H9 (cell line): ENCODE measurements at regions not wholly inside any gene's neighbourhood (a gene's known extent, or its start where the extent isn't known, plus 50 kb on each side); places are given as distances from the start of the nearest gene placed in this dataset.

Source experiments
- DNase-seq: peaks from one replicate; pipeline ENCODE4 v3.0.0-alpha.2; 2017
- H2AFZ ChIP-seq: one replicate; pipeline ENCODE4 v1.6.1; 2013; ENCODE audit warnings: mild to moderate bottlenecking, low read length, control low read depth, moderate library complexity
- H2AK5ac ChIP-seq: 2 replicates; pipeline ENCODE4 v1.6.1; 2013; ENCODE audit warnings: low read length, control low read depth, mixed read lengths; ENCODE audit not compliant: insufficient read length
- H2BK120ac ChIP-seq: one replicate; pipeline ENCODE4 v1.6.1; 2013; ENCODE audit warnings: low read depth, mild to moderate bottlenecking, low read length, control low read depth, inconsistent platforms; ENCODE audit not compliant: poor library complexity, severe bottlenecking
- H2BK12ac ChIP-seq: 2 replicates; pipeline ENCODE4 v1.6.1; 2013; ENCODE audit warnings: low read length, control low read depth, mixed read lengths, low read depth; ENCODE audit not compliant: insufficient read length
- H2BK15ac ChIP-seq: 2 replicates; pipeline ENCODE4 v1.6.1; 2013; ENCODE audit warnings: low read depth, low read length, control low read depth
- H2BK20ac ChIP-seq: one replicate; pipeline ENCODE4 v1.6.1; 2013; ENCODE audit warnings: low read depth, mild to moderate bottlenecking, low read length, control low read depth, inconsistent platforms; ENCODE audit not compliant: poor library complexity, severe bottlenecking
- H2BK5ac ChIP-seq: 2 replicates; pipeline ENCODE4 v1.6.1; 2013; ENCODE audit warnings: low read length, control low read depth, mixed read lengths; ENCODE audit not compliant: insufficient read length
- H3K14ac ChIP-seq: 2 replicates; pipeline ENCODE4 v1.6.1; 2013; ENCODE audit warnings: low read length, control low read depth; ENCODE audit not compliant: insufficient read depth
- H3K18ac ChIP-seq: 2 replicates; pipeline ENCODE4 v1.6.1; 2013; ENCODE audit warnings: low read depth, mild to moderate bottlenecking, mixed read lengths, low read length, control low read depth; ENCODE audit not compliant: insufficient read length
- H3K23ac ChIP-seq: 2 replicates; pipeline ENCODE4 v1.6.1; 2013; ENCODE audit warnings: low read length, control low read depth, mixed read lengths, low read depth; ENCODE audit not compliant: insufficient read length
- H3K23me2 ChIP-seq: 2 replicates; pipeline ENCODE4 v1.6.1; 2013; ENCODE audit warnings: low read depth, mild to moderate bottlenecking, mixed read lengths, low read length, control low read depth; ENCODE audit not compliant: insufficient read length, poor library complexity, severe bottlenecking
- H3K27ac ChIP-seq: 2 replicates; pipeline ENCODE4 v1.5.1; 2013; ENCODE audit warnings: low read length, control low read depth, mixed read lengths, low read depth; ENCODE audit not compliant: insufficient read length
- H3K27me3 ChIP-seq: 2 replicates; pipeline ENCODE4 v1.6.1; 2013; ENCODE audit warnings: low read length, control low read depth, inconsistent platforms; ENCODE audit not compliant: insufficient read depth
- H3K4ac ChIP-seq: 2 replicates; pipeline ENCODE4 v1.6.1; 2013; ENCODE audit warnings: low read depth, mild to moderate bottlenecking, control low read depth, inconsistent platforms, low read length, moderate library complexity
- H3K4me1 ChIP-seq: 2 replicates; pipeline ENCODE4 v1.6.1; 2013; ENCODE audit warnings: low read length, control low read depth, inconsistent platforms; ENCODE audit not compliant: insufficient read depth
- H3K4me2 ChIP-seq: 2 replicates; pipeline ENCODE4 v1.6.1; 2013; ENCODE audit warnings: low read length, control low read depth, mixed read lengths; ENCODE audit not compliant: insufficient read length, insufficient read depth
- H3K56ac ChIP-seq: 2 replicates; pipeline ENCODE4 v1.6.1; 2013; ENCODE audit warnings: low read depth, mild to moderate bottlenecking, mixed read lengths, low read length, control low read depth; ENCODE audit not compliant: insufficient read length
- H3K79me1 ChIP-seq: 2 replicates; pipeline ENCODE4 v1.6.1; 2013; ENCODE audit warnings: low read depth, mild to moderate bottlenecking, moderate library complexity, low read length, control low read depth, inconsistent platforms; ENCODE audit not compliant: insufficient read depth, poor library complexity, severe bottlenecking
- H3K79me2 ChIP-seq: 2 replicates; pipeline ENCODE4 v1.6.1; 2013; ENCODE audit warnings: low read length, control low read depth, inconsistent platforms; ENCODE audit not compliant: insufficient read depth
- H3K9ac ChIP-seq: 2 replicates; pipeline ENCODE4 v1.6.1; 2013; ENCODE audit warnings: low read length, control low read depth, mixed read lengths; ENCODE audit not compliant: insufficient read length; ENCODE audit errors: extremely low read depth
- H3K9me3 ChIP-seq: one replicate; pipeline ENCODE4 v1.6.1; 2013; ENCODE audit warnings: low read depth, low read length, inconsistent platforms; ENCODE audit not compliant: control insufficient read depth
- H3T11ph ChIP-seq: one replicate; pipeline ENCODE4 v1.6.1; 2013; ENCODE audit warnings: mild to moderate bottlenecking, low read length, control low read depth, inconsistent platforms
- H4K20me1 ChIP-seq: one replicate; pipeline ENCODE4 v1.6.1; 2013; ENCODE audit not compliant: control insufficient read depth, insufficient read length, insufficient read depth
- H4K5ac ChIP-seq: 2 replicates; pipeline ENCODE4 v1.6.1; 2013; ENCODE audit warnings: low read depth, mild to moderate bottlenecking, mixed read lengths, low read length, control low read depth; ENCODE audit not compliant: insufficient read length
- H4K8ac ChIP-seq: replicated peaks from 2 replicates; pipeline ENCODE4 v1.6.1; 2013; ENCODE audit warnings: low read length, control low read depth, mixed read lengths, low read depth; ENCODE audit not compliant: insufficient read length
- H4K91ac ChIP-seq: 2 replicates; pipeline ENCODE4 v1.6.1; 2013; ENCODE audit warnings: low read depth, mild to moderate bottlenecking, moderate library complexity, mixed read lengths, low read length, control low read depth; ENCODE audit not compliant: insufficient read length
- H3K27ac Mint-ChIP-seq, 3 experiments: 2 replicates in 2 of 3; 3 replicates in 1 of 3; pipeline ENCODE4 v1.8.0; 2020 to 2021; ENCODE audit warnings: mixed read lengths in 3 of 3, mild to moderate bottlenecking in 1 of 3, moderate library complexity in 1 of 3
- H3K27me3 Mint-ChIP-seq: 2 replicates; pipeline ENCODE4 v1.8.0; 2021; ENCODE audit warnings: low read depth, mild to moderate bottlenecking, moderate library complexity, mixed read lengths
- H3K36me3 Mint-ChIP-seq, 3 experiments: 2 replicates in 2 of 3; 3 replicates in 1 of 3; pipeline ENCODE4 v1.8.0; 2020 to 2021; ENCODE audit warnings: low read depth in 3 of 3, mixed read lengths in 3 of 3; ENCODE audit not compliant: insufficient read depth in 1 of 3
- H3K4me1 Mint-ChIP-seq, 2 experiments: 2 replicates each; pipeline ENCODE4 v1.8.0; 2020; ENCODE audit warnings: mixed read lengths in 2 of 2
- H3K4me3 Mint-ChIP-seq, 2 experiments: 2 replicates in 1 of 2; 3 replicates in 1 of 2; pipeline ENCODE4 v1.8.0; 2020 to 2021; ENCODE audit warnings: mild to moderate bottlenecking in 2 of 2, mixed read lengths in 2 of 2, moderate library complexity in 1 of 2
- H3K9me3 Mint-ChIP-seq, 2 experiments: 2 replicates in 1 of 2; 3 replicates in 1 of 2; pipeline ENCODE4 v1.8.0; 2020; ENCODE audit warnings: mild to moderate bottlenecking in 2 of 2, mixed read lengths in 2 of 2, moderate library complexity in 1 of 2
- CTCF ChIP-seq: fragments of 200-600 bp; sonication (generic); conservative IDR thresholded peaks from 3 replicates; pipeline ENCODE4 v1.8.0; 2021; ENCODE audit warnings: antibody characterized with exemption, mild to moderate bottlenecking
- WGBS: extraction: QIAGEN DNeasy Blood & Tissue Kit; methylation state at CpG from one replicate; pipeline ENCODE4 v1.1.7; 2013; ENCODE audit warnings: missing lambda C conversion rate, low lambda C conversion rate, mixed read lengths; ENCODE audit not compliant: insufficient read length; ENCODE audit errors: extremely low coverage; 5-methylcytosine and 5-hydroxymethylcytosine counted together

- DNase-seq: no peak
- H3K9ac ChIP-seq: no peak overlapping the region
- H4K8ac ChIP-seq: no peak overlapping the region
- no peaks in the 10 kb centered on the region for H3K23me2 ChIP-seq
- H2BK20ac ChIP-seq: no peak overlapping the region
- no peak overlapping the region for H4K91ac ChIP-seq
- no peak overlapping the region for H2BK5ac ChIP-seq
- no peak overlapping the region for H2BK15ac ChIP-seq
- WGBS: no CpG with 5 or more reads among the region's 4 CpGs
- Mint-ChIP-seq H3K4me3 (no peak overlapping the region), H3K27ac (no peak overlapping the region), H3K4me1 (no peaks in the 10 kb centered on the region), H3K36me3 (no peaks in the 10 kb centered on the region), H3K9me3 (no peaks in the 10 kb centered on the region; a peak in 1 of 5 replicates), H3K27me3 (no peaks in the 10 kb centered on the region)
- H3K18ac ChIP-seq: no peak overlapping the region
- no peak overlapping the region for H3T11ph ChIP-seq
- H3K79me2 ChIP-seq: no peaks in the 10 kb centered on the region
- no peak overlapping the region for H3K23ac ChIP-seq
- H3K9me3 ChIP-seq: no peaks in the 10 kb centered on the region
- no peak overlapping the region for H2BK12ac ChIP-seq
- H3K56ac ChIP-seq: no peak overlapping the region
- no peak for TF ChIP-seq CTCF
- H3K79me1 ChIP-seq: no peaks in the 10 kb centered on the region
- H3K27ac ChIP-seq: no peak overlapping the region
- H3K14ac ChIP-seq: no peak overlapping the region
- no peaks in the 10 kb centered on the region for H4K20me1 ChIP-seq
- H4K5ac ChIP-seq: no peak overlapping the region
- no peaks in the 10 kb centered on the region for H3K4me1 ChIP-seq
- no peak overlapping the region for H3K4ac ChIP-seq
- no peak overlapping the region for H2AK5ac ChIP-seq
- H2AFZ ChIP-seq: no peak overlapping the region
- no peaks in the 10 kb centered on the region for H3K27me3 ChIP-seq
- H2BK120ac ChIP-seq: no peak overlapping the region
- no peak overlapping the region for H3K4me2 ChIP-seq
Observed at GRCh38 chr5:163607256-163607655, 101.8 kb downstream of the MAT2B start.
